HG02840 (cell line): ENCODE measurements at regions not wholly inside any gene's neighbourhood (a gene's known extent, or its start where the extent isn't known, plus 50 kb on each side); places are given as distances from the start of the nearest gene placed in this dataset.
"Not testable (repeated sequence)": the region's sequence is repeated elsewhere in the genome, so short reads cannot be mapped to it uniquely, and the experiment has no call there.

Experiments used
- ATAC-seq: cut with Tn5 transposase; IDR thresholded peaks from one replicate; pipeline ENCODE4 v1.9.1; 2021; ENCODE audit warnings: mild to moderate bottlenecking, moderate library complexity, moderate number of reproducible peaks; ENCODE audit not compliant: unreplicated experiment, low FRiP score

GRCh38 chr6:14470101-14470500 is 352.5 kb downstream of the CD83 start:
- no peak for ATAC-seq

GRCh38 chr6:14470671-14471070 is 353.1 kb downstream of the CD83 start:
- no peak for ATAC-seq

GRCh38 chr6:14472255-14472985 is 354.8 kb downstream of the CD83 start:
- no peak for ATAC-seq

- no peak for ATAC-seq
Measured at GRCh38 chr6:14472986-14473337, 355.4 kb downstream of the CD83 start.

GRCh38 chr6:14474816-14475215 is 357.2 kb downstream of the CD83 start:
- ATAC-seq, result no peak

GRCh38 chr6:14475306-14475705 is 357.7 kb downstream of the CD83 start:
- no peak for ATAC-seq

- no peak for ATAC-seq
Measured at GRCh38 chr6:14476793-14477531, 359.4 kb downstream of the CD83 start.

- no peak for ATAC-seq
Measured at GRCh38 chr6:14477559-14477958, 360.0 kb downstream of the CD83 start.

GRCh38 chr6:14478381-14479225 is 361.0 kb downstream of the CD83 start:
- no peak for ATAC-seq

GRCh38 chr6:14481946-14482345 is 364.4 kb downstream of the CD83 start:
- not testable (repeated sequence) for ATAC-seq

- no peak for ATAC-seq
Measured at GRCh38 chr6:14487625-14488024, 370.1 kb downstream of the CD83 start.

GRCh38 chr6:14488180-14488579 is 370.6 kb downstream of the CD83 start:
- no peak for ATAC-seq

GRCh38 chr6:14489445-14489844 is 371.9 kb downstream of the CD83 start:
- ATAC-seq, result no peak

- no peak for ATAC-seq
Measured at GRCh38 chr6:14498748-14499147, 381.2 kb downstream of the CD83 start.

GRCh38 chr6:14499309-14499708 is 381.7 kb downstream of the CD83 start:
- ATAC-seq, result no peak

- no peak for ATAC-seq
Measured at GRCh38 chr6:14499841-14500240, 382.3 kb downstream of the CD83 start.

- no peak for ATAC-seq
Measured at GRCh38 chr6:14500809-14501208, 383.2 kb downstream of the CD83 start.

GRCh38 chr6:14501240-14501639 is 383.7 kb downstream of the CD83 start:
- no peak for ATAC-seq

- ATAC-seq, result no peak
Measured at GRCh38 chr6:14501914-14502313, 384.3 kb downstream of the CD83 start.

- ATAC-seq, result no peak
Measured at GRCh38 chr6:14502551-14502950, 385.0 kb downstream of the CD83 start.

- no peak for ATAC-seq
Measured at GRCh38 chr6:14505401-14505800, 387.8 kb downstream of the CD83 start.
